Dedifferentiated amniotic fluid mesenchymal stem cell (primary cell): ENCODE measurements at regions not wholly inside any gene's neighbourhood (a gene's known extent, or its start where the extent isn't known, plus 50 kb on each side); places are given as distances from the start of the nearest gene placed in this dataset.
"Not testable (repeated sequence)": the region's sequence is repeated elsewhere in the genome, so short reads cannot be mapped to it uniquely, and the experiment has no call there.

ENCODE experiments used
- DNase-seq: peaks from one replicate; pipeline ENCODE4 v3.0.0-alpha.2; 2016; ENCODE audit errors: extremely low spot score

DNA sequence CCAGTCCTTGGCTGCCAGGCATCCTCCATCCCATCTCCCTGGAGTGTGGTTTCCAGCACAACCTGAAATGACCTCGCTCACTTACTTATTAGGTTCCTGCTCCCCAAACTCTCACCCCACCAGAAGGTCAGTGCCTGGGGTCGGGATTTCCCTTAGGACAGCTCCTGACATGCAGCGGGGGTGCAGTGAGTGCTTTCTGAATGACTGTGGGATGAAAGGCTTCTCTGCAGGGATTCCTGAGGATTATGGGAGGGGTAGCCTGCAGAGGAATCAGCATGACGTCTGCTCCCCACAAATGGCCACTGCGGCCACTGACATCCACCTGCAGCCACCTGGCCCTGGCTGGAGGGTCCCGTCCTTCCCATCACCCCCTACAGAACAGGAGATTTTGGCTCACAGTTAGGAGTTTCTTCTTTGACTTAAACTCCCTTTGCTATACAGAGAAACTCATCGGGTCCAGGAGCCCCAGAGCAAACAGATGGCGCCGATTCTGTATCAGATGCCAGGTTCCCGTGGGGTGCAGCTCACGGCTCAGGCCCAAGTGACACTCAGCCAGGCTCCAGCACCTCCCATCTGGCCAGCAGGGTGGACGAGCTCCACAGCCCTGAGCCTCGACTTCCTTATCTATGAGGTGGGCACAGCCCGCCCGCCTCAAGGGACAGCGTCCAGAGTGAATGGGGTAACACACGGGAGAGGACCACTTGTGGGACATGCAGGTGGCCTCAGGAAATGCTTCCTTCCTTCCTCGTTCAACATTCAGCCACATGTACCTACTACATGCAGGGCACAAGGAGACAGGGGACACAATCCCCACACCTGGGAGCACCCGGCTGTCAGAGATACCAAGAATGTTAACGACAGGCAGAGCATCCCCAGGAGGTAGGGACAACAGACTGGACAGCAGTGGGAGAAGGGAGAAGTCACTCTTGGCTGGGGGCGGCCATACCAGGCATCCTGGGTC, 69.8 kb downstream of the RMI2 start:
- DNase-seq, result no peak

DNA sequence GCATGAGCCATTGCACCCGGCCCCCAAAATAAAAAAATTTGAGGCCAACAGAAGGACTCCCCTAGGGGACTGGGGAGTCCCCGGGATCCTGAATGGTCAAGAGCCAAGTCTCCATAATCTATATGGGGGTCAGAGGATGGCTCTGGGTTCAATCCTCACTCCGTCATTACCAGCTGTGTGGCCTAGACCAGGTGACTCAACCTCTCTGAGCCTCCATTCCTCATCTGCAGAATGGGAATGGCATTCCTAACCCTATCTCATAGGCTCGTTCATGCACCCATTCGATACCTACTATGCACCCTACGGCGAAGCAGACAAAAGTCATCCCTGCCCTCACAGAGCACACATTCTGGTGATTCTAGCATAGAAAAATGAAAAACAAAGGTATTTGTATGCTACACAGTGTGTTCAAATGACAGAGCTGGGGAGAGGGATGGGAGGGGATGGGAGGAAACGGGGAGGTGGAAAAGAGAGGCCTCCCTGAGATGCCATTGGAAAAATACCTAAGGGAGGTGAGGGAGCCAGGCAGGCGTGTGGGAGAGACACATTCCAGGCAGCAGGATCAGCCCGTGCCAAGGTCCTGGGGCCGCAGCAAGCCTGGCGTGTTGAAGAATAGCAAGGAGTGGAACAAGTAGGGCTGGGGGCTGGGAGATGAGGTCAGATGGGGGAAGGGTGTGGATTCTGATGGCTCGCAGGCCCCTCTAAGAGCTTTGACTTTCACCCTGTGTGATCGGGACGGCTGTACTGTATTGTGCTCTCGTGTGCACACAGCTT, 71.2 kb downstream of the RMI2 start:
- DNase-seq, result no peak

DNA sequence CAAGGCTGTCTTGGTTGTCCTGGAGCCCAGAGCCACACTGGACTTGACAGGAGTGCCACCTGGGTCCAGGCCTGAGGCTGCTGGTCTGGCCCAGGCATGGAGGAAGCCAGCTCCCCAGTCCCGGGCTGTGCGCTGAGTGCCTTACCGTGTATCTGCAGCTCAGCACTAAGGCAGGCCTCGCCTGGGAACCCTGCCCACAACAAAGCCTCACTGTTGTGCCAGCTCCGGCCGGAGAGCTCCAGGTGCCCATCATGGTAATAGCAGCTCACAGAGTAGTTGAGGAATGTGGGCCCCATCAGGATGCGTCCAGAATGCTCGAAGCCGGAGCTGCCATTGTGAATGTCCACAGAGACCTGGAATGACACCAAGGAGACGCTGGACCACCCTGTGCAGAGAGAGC, 72.2 kb downstream of the RMI2 start:
- no peak for DNase-seq

- DNase-seq, result no peak
Measured at GRCh38 chr16:11418506-11418905, 73.2 kb downstream of the RMI2 start.

GRCh38 chr16:11420067-11420466, 74.8 kb downstream of the RMI2 start:
- not testable (repeated sequence) for DNase-seq

GRCh38 chr16:11420895-11421294, 75.6 kb downstream of the RMI2 start:
- no peak for DNase-seq

GRCh38 chr16:11422381-11423314, 77.4 kb downstream of the RMI2 start:
- DNase-seq, result no peak

- DNase-seq, result no peak
Measured at GRCh38 chr16:11423315-11424117, 78.3 kb downstream of the RMI2 start.

DNA sequence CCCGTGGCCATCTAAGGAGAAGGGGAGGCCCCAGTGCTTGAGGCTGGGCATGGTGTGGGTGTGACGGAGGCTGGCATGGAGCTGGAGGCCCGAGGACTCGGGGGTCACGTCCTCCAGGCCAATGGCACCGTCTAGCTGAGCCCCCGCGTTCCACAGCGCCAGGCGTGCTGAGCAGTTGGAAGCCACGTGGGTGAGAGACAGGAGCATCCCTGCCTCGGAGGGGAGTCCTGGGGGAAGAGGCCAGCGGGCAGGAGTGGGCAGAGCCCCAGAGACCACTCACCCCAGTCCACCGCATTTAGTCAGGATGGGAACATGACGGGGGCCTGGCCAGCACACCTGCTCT, 78.8 kb downstream of the RMI2 start:
- DNase-seq, result no peak

GRCh38 chr16:11425140-11425539, 79.9 kb downstream of the RMI2 start:
- DNase-seq, result no peak

GRCh38 chr16:11428623-11428953, 83.3 kb downstream of the RMI2 start:
- no peak for DNase-seq

DNA sequence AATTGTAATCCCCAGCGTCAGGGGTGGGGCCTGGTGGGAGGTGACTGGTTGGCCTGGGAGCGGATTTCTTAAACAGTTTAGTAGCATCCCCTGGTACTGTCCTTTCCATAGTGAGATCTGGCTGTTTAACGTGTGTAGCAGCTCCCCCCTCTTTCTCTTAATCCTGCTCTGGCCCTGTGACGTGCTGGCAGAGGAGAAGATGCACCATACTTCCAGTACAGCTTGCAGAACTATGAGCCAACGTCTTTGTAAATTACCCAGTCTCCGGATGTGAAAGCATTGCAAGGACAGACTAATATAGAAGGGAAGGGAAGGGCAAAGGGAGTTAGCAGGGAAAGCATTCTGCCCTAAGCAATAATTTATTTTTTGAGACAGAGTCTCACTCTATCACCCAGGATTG, 83.9 kb downstream of the RMI2 start:
- no peak for DNase-seq

DNA sequence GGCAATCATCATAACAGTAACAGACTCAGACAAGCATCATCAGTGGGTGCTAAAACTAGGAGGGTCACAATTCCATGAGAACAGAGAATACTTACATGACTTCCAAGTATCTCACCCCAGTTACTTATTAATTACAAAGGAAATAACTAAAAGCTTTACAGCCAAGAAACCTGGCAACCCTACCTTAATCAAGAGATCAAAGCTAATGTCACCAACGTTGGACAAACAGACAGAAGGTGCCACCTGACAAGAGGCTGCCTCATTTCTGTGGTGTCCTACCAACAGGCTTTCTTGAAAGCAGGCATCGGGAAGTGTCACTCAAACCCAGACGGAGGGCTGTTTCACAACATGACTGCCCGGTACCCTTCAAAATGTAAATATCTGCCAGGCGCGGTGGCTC, 84.6 kb downstream of the RMI2 start:
- DNase-seq, result no peak

- no peak for DNase-seq
Measured at GRCh38 chr16:11430601-11431317, 85.5 kb downstream of the RMI2 start.

DNA sequence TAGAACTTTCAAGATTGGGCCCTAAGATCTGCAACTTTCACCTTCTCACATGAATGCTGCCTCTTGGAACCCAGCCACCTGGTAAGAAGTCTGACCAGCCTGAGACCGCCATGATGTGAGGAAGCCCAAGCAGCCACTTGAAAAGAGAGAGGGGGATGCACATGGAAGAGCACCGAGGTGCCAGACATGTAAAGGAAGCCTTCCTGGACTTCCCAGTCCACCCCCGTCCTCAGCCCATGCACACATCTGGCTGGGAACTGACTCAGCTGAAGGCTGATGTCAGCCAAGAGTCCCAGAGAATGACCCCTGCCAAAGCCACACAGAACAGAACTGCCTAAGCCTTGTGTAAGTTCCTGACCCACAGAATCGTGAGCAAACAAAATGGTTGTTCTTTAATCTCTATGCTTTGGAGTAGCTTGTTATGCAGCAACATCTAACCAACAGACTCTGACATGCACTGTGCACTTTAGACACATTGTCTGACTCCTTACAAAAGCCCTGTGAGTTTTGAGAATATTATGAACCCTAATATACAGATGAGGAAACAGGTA, 86.7 kb downstream of the RMI2 start:
- DNase-seq, result no peak

DNA sequence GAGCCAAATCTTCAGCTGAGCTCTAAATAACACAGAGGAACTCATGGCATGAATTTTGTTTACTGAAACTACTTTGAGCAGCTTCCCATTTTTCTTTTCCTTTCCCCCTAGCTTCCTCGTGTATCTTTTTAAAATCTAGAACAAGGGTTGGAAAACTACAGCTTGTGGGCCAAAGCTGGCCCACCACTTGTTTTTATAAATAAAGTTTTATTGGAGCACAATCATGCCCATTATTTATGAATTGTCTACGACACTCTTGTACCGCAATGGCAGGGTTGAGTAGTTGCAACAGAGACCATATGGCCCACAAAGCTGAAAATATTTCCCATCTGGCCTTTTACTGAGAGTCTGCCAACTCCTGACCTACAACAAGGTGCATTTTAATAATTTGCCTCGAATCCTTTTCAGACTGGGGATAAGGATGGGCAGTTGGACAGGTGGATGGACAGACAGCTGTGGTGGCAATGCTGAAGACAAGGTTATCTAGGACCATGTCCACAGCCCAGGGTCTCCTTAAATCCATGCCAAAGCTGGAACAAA, 87.7 kb downstream of the RMI2 start:
- DNase-seq, result no peak

DNA sequence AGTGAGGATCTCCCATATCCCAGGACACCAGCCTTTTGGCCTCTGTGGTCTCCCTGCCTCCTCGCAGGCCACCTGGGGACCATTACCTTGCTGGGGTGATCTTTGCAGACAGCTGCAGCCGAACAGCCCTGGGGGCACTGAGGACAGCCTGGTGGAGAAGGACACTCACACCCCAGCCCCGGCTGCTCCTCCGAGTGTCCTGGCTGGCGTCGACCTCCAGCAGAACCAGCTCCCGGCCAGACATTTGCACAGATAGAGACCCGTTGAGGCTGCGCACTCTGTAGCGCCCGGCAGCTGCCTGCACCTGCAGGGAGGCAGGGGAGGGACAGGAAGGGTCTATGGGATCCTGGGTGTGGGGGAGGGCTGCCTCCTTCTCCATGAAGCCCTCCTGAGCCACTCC, 90.3 kb downstream of the RMI2 start:
- DNase-seq, result no peak

- no peak for DNase-seq
Measured at GRCh38 chr16:11437069-11437468, 91.8 kb downstream of the RMI2 start.

DNA sequence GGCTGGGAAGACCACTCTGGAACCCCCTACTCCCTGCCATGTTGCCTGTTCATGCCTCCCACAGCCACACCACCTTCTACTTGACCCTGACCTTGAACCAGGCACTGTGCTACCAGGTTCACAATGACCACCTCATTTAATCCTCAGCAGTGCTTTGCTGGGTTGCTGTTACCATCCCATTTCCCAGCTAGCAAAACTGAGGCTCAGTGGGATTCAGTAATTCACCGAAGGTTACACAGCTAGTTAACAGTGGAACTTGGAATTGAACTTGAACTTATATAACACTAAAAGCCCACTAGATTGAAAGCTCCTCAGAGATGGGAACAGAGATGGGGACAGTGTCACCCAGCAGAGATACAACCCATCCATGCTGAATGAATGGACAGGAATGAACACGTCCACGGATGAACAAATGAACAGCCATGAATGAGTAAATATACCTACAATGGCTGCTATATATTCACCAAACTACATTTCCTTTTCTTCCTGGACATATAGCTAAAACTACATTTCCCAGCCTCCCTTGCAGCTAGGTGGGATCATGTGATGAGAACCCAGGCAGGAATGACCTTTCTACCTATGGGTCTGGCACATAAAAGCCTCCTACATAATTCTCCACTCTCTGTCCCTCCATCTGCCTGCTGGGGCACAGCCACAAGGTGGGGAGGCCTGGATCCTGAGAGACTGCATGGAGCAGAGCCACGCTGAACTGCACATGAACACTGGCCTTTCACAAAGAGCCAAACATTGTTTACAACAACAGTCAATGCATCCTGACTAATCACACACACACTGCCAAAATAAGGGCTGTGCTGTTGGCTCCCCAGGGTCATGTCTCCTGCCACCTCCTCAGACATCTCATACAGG, 94.8 kb downstream of the RMI2 start:
- no peak for DNase-seq
